Anterior cingulate cortex (tissue), 58 donors: ENCODE measurements at regions not wholly inside any gene's neighbourhood (a gene's known extent, or its start where the extent isn't known, plus 50 kb on each side); places are given as distances from the start of the nearest gene placed in this dataset.

Experiments
- DNase-seq, 58 donors: peaks; one replicate each; lab custom pipeline; 2025; lab: John Stamatoyannopoulos, UW

DNA sequence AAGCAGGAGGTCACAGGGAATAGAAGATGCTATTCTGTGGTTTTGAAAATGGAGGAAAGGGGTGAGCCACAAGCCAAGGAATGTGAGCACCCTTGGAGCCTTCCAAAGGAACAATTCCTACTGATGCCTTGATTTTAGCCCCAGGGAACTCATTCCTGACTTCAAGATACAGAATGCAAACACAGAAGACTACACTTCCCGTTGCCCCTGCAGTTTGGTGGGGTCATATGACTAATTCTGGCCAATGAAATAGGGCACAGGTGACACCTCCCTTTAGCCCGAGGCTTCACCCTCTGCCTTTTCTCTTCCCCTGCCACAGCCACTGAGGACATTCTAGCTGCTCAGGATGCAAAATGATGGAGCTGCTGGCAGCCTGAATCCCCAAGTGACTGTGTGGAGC lies 126.1 kb downstream of the INHBB start:
- no peak for DNase-seq

DNA sequence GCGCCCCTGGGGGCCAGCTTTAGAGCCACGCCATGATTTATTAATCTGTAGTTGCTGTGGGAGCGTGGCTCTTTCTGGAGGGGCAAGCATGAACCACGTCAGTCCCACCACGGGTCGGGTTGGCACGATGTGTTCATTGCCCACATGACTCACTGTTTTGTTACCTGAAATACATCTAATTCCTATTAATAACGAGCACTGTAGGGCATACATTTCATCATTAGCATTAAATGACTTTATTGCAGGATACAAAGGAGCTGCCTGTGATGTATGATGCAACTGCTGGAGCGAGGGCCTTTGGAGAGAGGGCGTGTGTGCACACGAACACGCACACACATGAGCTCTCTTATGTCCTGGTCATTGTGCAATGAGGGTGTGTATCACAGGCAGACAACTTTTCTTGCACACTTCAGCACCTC lies 127.0 kb downstream of the INHBB start:
- DNase-seq, result no peak

DNA sequence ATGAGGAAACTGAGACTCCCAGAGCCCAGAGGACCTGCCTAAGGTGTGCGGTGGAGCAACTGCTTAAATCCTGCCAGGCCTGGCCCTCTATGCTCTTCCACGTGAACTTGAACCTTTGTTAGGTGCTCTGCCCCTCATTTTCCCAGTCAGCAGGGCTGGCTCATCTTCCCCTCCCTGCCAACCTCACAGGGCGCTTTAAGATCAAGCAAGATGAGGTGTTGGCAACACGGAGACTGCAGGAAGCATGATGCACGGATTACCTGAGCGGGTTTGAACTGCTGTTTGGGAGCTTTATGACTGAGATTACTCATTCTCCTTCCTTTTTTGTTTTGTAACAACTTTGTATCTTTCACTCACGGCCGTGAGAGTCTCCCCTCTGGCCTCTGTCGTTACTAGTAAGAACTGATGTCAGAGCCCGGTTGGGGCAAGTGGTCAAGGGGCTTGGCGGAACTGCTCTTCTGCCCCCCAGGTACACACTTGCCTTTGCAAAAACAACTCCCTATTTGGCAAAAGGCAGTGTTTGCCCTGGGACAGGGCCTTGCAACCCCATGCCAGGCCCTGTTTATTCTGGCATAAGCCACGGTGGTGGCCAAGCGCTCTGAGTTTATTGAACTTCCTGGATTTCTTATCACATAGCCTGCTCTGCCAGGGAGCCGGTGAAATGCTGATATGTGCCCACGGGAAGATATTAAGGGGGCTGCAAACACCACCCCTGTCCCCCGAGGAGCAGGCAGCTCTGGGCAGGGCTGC lies 127.8 kb downstream of the INHBB start:
- DNase-seq, result no peak

DNA sequence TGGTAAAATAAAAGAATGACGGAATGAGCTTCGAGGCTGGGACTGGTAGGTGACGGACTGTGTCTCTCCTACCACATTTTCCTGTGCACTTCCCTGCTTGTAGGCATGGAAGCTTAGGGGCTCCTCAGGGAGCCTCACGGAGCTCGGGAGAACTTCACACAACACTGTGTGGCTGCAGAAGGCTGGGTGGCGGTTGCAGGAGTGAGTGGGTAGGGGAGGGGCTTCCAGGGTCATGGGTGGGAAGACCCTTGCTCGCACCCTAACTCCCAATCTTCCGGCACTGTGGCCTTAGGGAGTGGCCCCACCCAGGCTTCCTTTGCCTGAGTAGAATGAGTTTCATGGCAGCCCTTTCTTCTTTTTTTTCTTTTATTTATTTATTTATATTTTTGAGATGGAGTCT lies 128.6 kb downstream of the INHBB start:
- no peak for DNase-seq

DNA sequence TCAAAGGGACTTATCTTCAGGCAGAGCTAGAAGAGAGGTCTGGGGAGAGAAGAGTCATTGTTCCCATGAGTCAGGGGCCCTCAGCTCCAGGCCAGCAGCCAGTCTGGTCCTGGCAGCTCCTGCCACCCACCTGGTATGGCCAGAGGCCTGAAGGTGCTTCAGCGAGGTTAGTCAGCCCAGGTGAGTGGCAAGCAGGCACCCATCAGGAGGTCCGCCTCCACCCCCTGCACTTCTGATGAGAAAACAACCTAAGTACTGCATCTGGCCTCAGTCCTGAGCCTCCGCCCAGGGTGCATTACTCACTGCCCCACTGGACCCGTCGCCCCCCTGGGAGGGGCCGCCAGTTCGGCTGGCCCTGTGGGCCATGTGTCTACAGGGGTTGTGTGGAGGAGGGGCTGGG lies 130.2 kb downstream of the INHBB start:
- no peak for DNase-seq

DNA sequence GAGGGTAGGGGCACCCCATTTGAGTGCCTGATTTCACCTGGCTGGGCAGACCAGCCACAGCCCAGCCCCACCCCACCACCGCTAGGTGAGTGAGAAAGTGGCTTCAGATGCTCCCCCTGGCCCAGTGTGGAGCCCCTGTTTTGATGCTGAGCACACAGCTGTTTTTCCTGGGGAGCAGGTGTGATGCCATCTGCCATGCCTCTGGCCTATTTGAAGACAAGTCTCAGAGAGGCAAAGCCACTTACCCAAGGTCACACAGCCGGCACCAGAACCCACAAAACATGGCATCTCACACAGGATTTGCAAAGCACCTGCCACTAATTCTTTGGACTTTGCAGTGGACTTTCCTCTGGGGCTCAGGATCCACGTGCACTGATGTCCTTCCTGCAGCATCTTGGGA lies 131.3 kb downstream of the INHBB start:
- DNase-seq, result no peak

DNA sequence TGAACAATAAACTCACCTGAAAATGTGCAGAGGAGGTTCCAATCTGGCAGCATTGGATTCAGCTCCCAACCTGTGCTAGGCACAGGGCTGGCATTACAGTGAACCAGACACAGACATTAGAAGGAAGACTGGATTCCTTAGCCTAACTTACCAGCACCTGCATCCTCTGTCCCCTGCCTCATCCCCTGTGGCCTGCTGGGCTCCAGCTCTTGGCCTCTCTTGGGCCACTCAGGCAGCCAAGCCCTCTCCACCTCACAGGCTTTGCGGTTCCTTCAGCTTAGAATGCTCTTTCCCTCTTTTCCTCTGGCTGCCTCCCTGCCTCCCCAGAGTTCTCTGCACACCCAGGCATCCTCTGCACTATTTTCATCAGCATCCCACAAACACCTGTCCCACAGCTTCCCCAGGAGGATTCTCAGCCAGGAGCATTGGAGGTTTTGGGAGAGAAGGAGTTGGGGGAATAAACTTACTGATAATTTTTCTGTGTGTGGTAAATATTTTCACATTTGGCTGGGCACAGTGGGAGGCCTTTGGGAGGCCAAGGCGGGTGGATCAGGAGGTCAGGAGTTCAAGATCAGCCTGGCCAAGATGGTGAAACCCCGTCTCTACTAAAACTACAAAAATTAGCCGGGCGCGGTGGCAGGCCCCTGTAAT lies 132.0 kb downstream of the INHBB start:
- no peak for DNase-seq

DNA sequence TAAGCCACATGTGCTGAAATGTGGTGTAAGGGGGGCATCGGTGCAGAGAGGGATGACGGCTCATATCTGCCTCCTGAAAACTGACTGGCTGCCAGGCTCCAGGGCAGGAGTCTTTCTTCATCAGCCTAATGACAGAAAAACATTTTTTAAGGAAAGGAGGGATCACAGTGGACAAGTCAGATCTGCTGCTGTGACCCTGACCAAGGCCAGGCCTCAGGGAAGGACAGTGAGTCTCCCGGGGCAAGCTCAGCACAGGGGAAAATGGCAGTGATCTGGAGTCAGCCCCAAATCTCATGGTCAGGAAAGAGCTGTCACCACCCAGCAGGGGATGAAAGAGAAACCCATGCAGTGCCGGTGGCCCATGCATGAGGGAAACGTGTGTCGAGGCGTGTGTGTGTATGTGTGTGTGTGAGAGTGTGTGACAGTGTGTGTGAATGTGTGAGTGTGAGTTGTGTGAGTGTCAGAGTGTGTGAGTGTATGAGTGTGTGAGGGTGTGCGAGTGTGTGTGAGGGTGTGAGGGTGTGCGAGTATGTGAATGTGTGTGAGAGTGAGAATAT lies 134.5 kb downstream of the INHBB start:
- no peak for DNase-seq

DNA sequence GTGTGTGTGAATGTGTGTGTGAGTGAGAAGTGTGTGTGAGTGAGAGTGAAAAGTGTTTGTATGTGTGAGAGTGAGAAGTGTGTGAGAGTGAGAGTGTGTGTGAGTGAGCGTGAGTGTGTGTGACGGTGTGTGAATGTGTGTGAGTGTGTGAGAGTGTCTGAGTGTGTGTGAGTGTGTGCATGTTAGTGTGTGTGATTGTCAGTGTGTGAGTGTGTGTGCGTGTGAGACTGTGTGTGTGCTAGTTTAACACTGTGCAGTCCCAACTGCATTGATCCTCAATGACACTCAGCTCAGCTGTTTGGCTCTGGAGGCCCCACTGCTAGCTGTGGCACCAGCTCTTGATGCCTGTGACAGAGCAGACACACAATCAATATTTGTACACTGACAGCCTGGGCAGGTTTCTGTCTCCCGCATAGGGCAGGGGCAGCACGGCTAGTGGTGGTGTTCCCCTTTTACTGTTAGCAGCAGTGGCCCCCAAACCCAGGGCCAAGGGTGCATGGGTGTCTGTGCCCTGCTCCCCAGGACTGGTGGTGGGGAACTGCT lies 135.0 kb downstream of the INHBB start:
- no peak for DNase-seq

DNA sequence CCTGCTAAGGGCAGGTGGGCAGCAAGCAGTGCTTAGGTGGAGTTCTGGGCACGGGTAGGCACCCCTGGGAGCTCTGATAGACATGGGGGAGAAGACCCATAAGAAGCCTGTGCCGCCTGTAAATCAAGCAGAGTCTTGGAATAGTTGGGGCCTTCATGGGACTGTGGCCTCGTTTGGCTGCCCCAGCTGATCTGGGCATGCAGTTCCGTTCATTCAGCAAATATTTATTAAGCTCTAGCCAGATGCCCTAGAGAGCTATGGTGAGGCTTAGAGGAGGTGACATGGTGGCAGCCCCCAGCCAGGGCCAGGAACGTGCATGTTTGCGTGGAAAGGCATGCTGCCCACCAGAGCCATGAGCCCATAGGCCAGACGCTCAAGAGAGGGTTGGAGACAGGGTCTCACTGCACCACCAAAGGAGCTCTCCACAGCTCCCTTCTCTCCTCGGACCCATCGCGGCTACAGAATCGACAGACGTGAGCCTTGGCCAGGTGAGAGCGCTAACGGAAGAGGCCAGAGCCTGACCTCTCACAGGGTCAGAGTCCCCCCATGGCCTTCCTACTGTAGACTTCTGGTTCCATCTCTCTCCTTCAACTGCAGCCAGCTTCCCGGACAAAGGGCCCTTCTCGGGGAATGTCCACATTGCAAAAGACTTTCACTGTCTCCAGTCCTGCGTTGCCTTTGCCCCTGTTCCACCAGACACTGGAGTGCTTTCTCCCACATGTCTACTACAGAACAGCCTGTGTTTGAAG lies 135.7 kb downstream of the INHBB start:
- no peak for DNase-seq

DNA sequence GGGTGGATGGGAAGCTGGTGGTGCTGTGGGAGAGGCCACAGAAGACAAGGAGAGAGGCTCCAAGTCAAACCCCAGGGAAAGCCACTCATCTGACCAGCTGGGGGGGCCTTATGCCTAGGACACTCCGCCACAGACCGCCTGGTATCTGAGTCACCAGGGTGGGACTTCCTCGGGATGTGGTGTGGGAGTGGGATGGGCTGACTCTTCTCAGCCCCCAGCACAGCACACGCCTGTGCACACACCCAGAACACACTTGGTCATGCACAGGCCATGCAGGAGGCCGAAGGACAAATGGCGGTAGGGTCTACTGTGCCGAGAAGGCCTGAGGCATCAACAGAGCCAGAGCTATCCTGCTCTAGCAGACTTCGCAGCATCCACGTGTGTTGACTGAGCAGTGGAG lies 136.4 kb downstream of the INHBB start:
- no peak for DNase-seq

DNA sequence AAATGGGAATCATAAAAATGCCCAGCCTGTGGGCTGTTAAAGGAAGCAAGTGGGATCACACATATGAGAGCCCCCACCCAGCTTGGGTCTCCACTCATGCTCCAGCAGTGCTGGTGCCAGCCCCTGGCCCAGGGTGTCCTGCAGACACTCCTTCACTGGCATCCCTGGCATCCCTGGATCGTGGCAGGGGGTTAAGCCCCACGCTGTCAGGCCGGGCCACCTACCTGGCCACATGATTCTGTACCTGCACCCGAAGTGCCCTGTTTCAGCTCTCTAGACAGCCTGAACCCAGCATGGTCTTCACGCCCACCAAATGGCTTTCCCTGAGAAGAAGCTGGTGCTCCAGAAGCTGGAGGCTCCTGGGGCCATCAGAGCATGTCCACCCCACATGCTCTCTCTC lies 137.4 kb downstream of the INHBB start:
- DNase-seq, result no peak

DNA sequence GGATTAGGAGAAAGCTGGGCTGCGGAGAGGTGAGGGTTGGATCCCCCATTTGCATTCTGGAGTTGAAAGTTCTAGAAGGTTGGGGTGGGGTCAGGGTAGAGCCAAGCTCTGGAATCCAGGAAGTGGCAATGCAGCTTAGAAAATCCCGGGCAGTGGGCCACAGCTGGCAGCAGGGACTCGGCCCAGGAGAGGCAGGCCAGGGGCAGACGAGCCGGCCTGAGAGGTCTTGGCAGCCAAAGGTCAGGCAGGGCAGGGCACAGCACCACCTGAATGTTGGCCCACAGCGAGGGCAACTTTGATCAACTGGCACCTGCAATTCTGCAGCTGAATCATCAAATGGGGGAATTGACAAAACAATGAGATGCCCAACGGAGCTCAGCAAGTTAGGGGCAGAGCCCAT lies 139.2 kb downstream of the INHBB start:
- DNase-seq, result no peak

DNA sequence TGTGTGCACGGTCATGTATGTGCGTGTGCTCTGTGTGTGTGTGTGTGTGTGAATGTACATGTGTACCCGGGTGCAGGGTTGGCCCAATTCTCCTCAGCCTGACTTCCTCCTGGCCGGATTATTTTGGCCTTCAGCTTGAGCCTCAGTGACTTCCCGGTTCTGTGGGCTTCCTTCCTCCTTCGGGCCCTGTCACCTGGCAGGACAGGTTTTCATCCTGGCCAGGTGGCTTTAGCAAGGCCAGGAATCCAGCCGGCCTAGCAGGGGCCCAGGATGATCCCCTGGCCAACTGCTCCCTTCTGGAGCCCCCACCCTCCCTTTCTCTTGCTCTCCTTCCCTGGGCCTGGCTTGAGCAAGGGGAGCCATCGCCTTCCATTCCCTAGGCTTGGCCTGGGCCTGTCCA lies 140.5 kb downstream of the INHBB start:
- DNase-seq, result no peak

DNA sequence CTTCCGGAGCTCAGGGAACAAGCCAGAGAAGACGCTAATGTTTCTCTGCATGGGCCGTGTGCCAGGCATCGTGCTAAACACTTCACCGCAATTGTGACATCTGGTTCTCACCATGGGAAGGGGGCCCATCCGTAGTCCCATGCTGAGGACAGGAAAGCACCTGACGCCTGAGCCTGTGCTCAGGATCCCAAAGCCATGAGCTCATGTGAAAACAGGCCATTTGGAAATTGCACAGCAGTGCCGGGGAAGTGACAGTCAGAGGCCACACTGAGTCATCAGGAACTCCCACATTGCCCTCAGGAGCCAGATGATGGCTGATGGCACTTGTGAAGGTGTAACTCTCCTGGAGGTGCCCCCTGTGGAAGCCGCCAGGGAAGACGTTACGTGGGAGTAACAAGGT lies 141.0 kb downstream of the INHBB start:
- DNase-seq, result no peak

DNA sequence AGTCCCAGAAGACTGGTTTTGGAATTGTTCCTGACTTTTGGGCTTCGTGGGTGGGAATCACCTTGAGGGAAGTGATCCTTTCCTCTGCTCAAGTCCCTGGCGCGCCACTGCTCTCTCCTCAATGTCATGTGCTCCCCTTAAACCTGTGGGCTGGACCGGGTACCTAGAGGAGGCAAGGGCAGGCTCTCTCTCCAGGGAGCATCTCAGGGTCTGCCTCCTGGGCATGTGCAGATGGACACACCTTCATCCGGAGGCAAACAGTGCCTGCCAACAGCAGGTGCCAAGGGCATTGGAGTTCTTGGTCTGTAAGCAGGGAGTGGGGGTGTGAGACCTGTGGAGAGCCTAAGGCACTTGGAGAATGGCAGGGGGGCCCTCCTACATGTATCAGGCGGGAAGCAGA lies 142.6 kb downstream of the INHBB start:
- no peak for DNase-seq

DNA sequence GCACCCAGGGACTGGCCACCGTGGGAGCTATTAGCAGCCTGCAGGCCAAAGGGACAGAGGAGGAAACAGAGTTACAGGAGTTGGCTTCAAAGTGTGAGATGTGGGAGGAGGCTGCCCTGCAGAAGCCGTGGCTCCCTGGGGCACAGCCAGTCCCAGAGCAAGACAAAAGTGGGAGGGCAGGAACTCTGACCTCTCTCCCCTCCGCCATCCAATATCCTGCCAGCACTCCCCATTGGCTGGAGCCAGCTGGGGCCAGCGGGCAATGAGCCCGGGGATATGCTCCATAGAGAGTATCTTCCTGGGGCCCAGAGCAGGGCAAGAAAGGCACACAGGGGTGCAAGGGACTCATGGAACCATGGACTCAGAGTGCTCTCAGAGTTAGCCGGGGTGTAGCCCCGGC lies 143.1 kb downstream of the INHBB start:
- peak in 1 of 58 donors; percentile 5 for DNase-seq

DNA sequence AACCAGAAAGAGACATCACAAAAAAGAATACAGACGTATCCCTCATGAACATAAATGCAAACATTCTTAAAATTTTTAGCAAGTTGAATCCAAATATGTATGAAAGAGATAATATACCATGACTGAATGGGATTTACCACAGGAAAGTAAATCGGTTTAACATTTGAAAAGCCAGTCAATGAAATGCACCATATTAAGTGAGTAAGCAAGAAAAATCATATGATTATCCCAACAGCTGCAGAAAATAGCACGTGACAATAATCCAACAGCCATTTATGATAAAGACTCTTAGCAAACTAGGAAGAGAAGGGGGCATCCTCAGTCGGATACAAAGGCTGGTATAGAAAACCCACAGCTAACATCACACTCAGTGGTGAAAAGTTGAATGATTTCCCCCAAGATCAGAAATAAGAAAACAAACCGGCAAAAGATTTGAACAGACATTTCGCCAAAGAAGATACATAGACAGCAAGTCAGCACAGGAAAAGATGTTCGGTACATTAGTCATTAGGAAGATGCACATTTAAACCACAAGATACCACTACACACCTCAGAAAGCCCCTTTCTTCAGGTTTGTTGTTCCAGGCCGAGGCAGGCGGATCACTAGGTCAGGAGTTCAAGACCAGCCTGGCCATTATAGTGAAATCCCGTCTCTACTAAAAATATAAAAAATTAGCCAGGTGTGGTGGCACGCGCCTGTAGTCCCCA lies 144.3 kb downstream of the INHBB start:
- DNase-seq, result no peak

DNA sequence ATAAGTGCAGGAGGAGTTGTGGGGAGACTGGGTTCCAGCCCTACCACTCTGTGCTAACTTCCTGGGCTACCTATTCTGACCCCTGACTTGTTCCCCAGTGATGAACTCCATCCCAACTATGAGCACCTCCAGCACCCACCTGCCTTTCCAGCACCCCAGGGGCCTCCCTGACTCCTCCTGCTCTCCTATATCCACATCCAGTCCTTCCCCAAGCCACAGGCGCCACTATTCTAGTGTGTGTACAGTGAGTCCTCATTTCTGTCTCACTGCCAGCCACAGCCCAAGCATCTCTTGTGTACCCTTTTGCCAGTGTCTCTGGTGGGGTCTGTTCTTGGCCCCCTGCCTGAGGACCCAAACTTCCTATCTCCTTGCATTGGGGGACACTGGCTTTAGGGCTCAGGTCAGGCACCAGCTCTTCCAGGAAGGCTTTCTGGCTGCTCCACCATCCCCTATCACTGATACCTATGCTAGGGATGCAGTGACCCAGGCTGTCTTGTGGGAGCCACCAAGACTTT lies 145.2 kb downstream of the INHBB start:
- no peak for DNase-seq

DNA sequence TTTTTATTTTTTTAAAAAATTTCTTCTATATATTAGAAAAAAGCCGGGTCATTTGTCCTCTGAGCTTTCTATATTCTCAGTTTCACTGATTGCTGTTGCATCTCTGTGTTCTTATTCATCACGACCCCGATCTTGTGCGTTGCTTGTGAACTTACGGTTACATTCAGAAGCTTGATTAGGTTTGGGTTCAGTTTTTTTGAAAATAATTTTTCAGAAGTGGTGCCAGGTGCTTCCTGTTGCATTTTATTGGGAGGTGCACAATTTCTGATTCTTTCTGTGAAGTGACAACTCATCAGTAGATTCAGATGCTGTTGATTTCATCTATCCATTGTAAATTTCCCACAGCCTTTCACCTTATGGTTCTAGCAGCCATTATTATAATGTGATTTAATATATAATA lies 147.3 kb downstream of the INHBB start:
- no peak for DNase-seq
